GM12891 (cell line): ENCODE measurements at regions not wholly inside any gene's neighbourhood (a gene's known extent, or its start where the extent isn't known, plus 50 kb on each side); places are given as distances from the start of the nearest gene placed in this dataset.

Experiments
- DNase-seq: peaks from one replicate; pipeline ENCODE4 v3.0.0; 2011; ENCODE audit warnings: low spot score; ENCODE audit not compliant: insufficient read length
- FAIRE-seq: peaks from 2 replicates; lab custom pipeline; 2011; peaks lifted over from hg19 to GRCh38; lab: Jason Lieb, UNC
- PAX5 ChIP-seq: IDR thresholded peaks from 2 replicates; pipeline ENCODE4 v1.6.1; 2011; ENCODE audit warnings: low read length, moderate library complexity, mild to moderate bottlenecking; ENCODE audit not compliant: insufficient read depth, severe bottlenecking
- POLR2A ChIP-seq: IDR thresholded peaks from 2 replicates; pipeline ENCODE4 v1.6.1; 2011; ENCODE audit warnings: low read depth, low read length, control low read depth
- POLR2AphosphoS5 ChIP-seq: IDR thresholded peaks from 2 replicates; pipeline ENCODE4 v1.6.1; 2011; ENCODE audit warnings: low read depth, low read length, control low read depth
- POU2F2 ChIP-seq: IDR thresholded peaks from 2 replicates; pipeline ENCODE4 v1.6.1; 2011; ENCODE audit warnings: low read depth, mild to moderate bottlenecking, control low read depth, low read length, moderate library complexity
- SPI1 ChIP-seq: IDR thresholded peaks from 2 replicates; pipeline ENCODE4 v1.6.1; 2011; ENCODE audit warnings: low read depth, low read length, control low read depth
- TAF1 ChIP-seq: IDR thresholded peaks from 2 replicates; pipeline ENCODE4 v1.6.1; 2011; ENCODE audit warnings: low read depth, low read length, control low read depth

GRCh38 chr5:164573397-164573796 lies 1068.0 kb downstream of the MAT2B start:
- no peak for FAIRE-seq
- no peak for DNase-seq
- no peak for TF ChIP-seq POLR2A
- no peak for TF ChIP-seq POU2F2
- TF ChIP-seq PAX5 = no peak

GRCh38 chr5:164577201-164577600 lies 1071.8 kb downstream of the MAT2B start:
- DNase-seq (no peak), FAIRE-seq (no peak)
- TF ChIP-seq POU2F2 = no peak
- TF ChIP-seq TAF1 = no peak

GRCh38 chr5:164577742-164578141 lies 1072.3 kb downstream of the MAT2B start:
- FAIRE-seq = no peak
- TF ChIP-seq POLR2A (no peak), TAF1 (no peak), POU2F2 (no peak), POLR2AphosphoS5 (no peak), PAX5 (no peak), SPI1 (no peak)
- no peak for DNase-seq

GRCh38 chr5:164578401-164578800 lies 1073.0 kb downstream of the MAT2B start:
- FAIRE-seq = no peak
- TF ChIP-seq TAF1 = no peak
- no peak for TF ChIP-seq SPI1
- no peak for TF ChIP-seq PAX5
- TF ChIP-seq POLR2A = no peak
- no peak for TF ChIP-seq POLR2AphosphoS5
- no peak for TF ChIP-seq POU2F2
- DNase-seq = no peak

GRCh38 chr5:164578911-164579310 lies 1073.5 kb downstream of the MAT2B start:
- FAIRE-seq = no peak
- no peak for DNase-seq
- TF ChIP-seq PAX5 (no peak), TAF1 (no peak)

GRCh38 chr5:164580155-164580554 lies 1074.7 kb downstream of the MAT2B start:
- DNase-seq (no peak), FAIRE-seq (no peak)
- TF ChIP-seq PAX5 (no peak), POU2F2 (no peak), POLR2A (no peak)

GRCh38 chr5:164581889-164582288 lies 1076.5 kb downstream of the MAT2B start:
- TF ChIP-seq TAF1 = no peak
- TF ChIP-seq POLR2A = no peak
- no peak for TF ChIP-seq PAX5
- no peak for TF ChIP-seq SPI1
- no peak for TF ChIP-seq POU2F2
- no peak for TF ChIP-seq POLR2AphosphoS5

GRCh38 chr5:164593982-164594381 lies 1088.6 kb downstream of the MAT2B start:
- TF ChIP-seq SPI1 = no peak
- TF ChIP-seq TAF1 = no peak
- TF ChIP-seq PAX5 = no peak
- TF ChIP-seq POU2F2 = no peak
- TF ChIP-seq POLR2A = no peak
- TF ChIP-seq POLR2AphosphoS5 = no peak
- FAIRE-seq (no peak), DNase-seq (no peak)

More at GRCh38 chr5:164581889-164582288, 1076.5 kb downstream of the MAT2B start:
- FAIRE-seq (no peak), DNase-seq (no peak)

- TF ChIP-seq TAF1 (no peak), POLR2A (no peak), POU2F2 (no peak), PAX5 (no peak), POLR2AphosphoS5 (no peak), SPI1 (no peak)
- DNase-seq = no peak
- no peak for FAIRE-seq
Observed at GRCh38 chr5:164597293-164597900, 1092.0 kb downstream of the MAT2B start.

GRCh38 chr5:164600274-164600673 lies 1094.9 kb downstream of the MAT2B start:
- DNase-seq (no peak), FAIRE-seq (no peak)
- TF ChIP-seq POLR2A = no peak
- no peak for TF ChIP-seq POU2F2
- TF ChIP-seq PAX5 = no peak
- no peak for TF ChIP-seq POLR2AphosphoS5
- no peak for TF ChIP-seq SPI1
- TF ChIP-seq TAF1 = no peak

- TF ChIP-seq POU2F2 = no peak
- TF ChIP-seq POLR2A = no peak
- TF ChIP-seq TAF1 = no peak
- TF ChIP-seq POLR2AphosphoS5 = no peak
- TF ChIP-seq SPI1 = no peak
- TF ChIP-seq PAX5 = no peak
- FAIRE-seq = no peak
- DNase-seq = no peak
Observed at GRCh38 chr5:164600929-164601535, 1095.6 kb downstream of the MAT2B start.
